SU-DHL-6 (cell line): ENCODE measurements at regions not wholly inside any gene's neighbourhood (a gene's known extent, or its start where the extent isn't known, plus 50 kb on each side); places are given as distances from the start of the nearest gene placed in this dataset.

Experiments used
- H2AFZ ChIP-seq: fragments of 200-600 bp; sonication (generic); 2 replicates; pipeline ENCODE4 v1.6.1; 2014; ENCODE audit warnings: low read depth, mild to moderate bottlenecking, moderate library complexity, mixed read lengths, antibody characterized with exemption, low read length; ENCODE audit not compliant: severe bottlenecking
- H3F3A ChIP-seq: fragments of 200-600 bp; shearing (Covaris generic); 2 replicates; pipeline ENCODE4 v1.6.0; 2016; ENCODE audit warnings: antibody characterized with exemption, mild to moderate bottlenecking; ENCODE audit not compliant: insufficient read depth
- H3K27ac ChIP-seq: fragments of 200-600 bp; sonication (generic); 2 replicates; pipeline ENCODE4 v1.5.1; 2016; ENCODE audit warnings: low read depth, mild to moderate bottlenecking, low read length, moderate library complexity, mixed read lengths
- H3K27me3 ChIP-seq: fragments of 200-600 bp; sonication (generic), shearing (Covaris generic); 2 replicates; pipeline ENCODE4 v1.6.0; 2014; ENCODE audit warnings: mild to moderate bottlenecking, low read length
- H3K36me3 ChIP-seq: fragments of 200-600 bp; sonication (generic); 2 replicates; pipeline ENCODE4 v1.6.1; 2014; ENCODE audit warnings: mild to moderate bottlenecking, low read length, mixed read lengths
- H3K4me2 ChIP-seq: fragments of 300-600, 200-600 bp; shearing (Covaris generic), sonication (generic); 2 replicates; pipeline ENCODE4 v1.6.0; 2014; ENCODE audit warnings: low read length, low read depth, mild to moderate bottlenecking; ENCODE audit not compliant: poor library complexity, severe bottlenecking
- H3K4me3 ChIP-seq: fragments of 200-600 bp; sonication (generic); 2 replicates; pipeline ENCODE4 v1.5.1; 2014; ENCODE audit warnings: antibody characterized with exemption, low read length, mild to moderate bottlenecking, mixed read lengths; ENCODE audit not compliant: insufficient read depth, poor library complexity, severe bottlenecking
- H3K79me2 ChIP-seq: fragments of 200-600 bp; sonication (generic); 2 replicates; pipeline ENCODE4 v1.6.1; 2014; ENCODE audit warnings: mild to moderate bottlenecking, low read length, moderate library complexity; ENCODE audit not compliant: insufficient read depth
- H3K9ac ChIP-seq: fragments of 200-600 bp; sonication (generic); 2 replicates; pipeline ENCODE4 v1.7.0; 2014; ENCODE audit warnings: mild to moderate bottlenecking, low read length
- H3K9me2 ChIP-seq: fragments of 200-600 bp; sonication (generic); replicated peaks from 2 replicates; pipeline ENCODE4 v1.6.1; 2014; ENCODE audit warnings: low read length; ENCODE audit not compliant: insufficient read depth
- H3K9me3 ChIP-seq: fragments of 200-600 bp; sonication (generic); 2 replicates; pipeline ENCODE4 v1.6.1; 2014; ENCODE audit warnings: low read length, mixed read lengths; ENCODE audit not compliant: insufficient read depth
- H4K20me1 ChIP-seq: fragments of 200-600 bp; sonication (generic); 2 replicates; pipeline ENCODE4 v1.6.1; 2014; ENCODE audit warnings: low read depth, mild to moderate bottlenecking, antibody characterized with exemption, low read length, moderate library complexity, mixed read lengths
- EZH2phosphoT487 ChIP-seq: fragments of 200-600 bp; sonication (generic), shearing (Covaris generic); conservative IDR thresholded peaks from 2 replicates; pipeline ENCODE4 v1.6.1; 2018; ENCODE audit warnings: mild to moderate bottlenecking, antibody characterized with exemption, low read length, moderate library complexity, mixed read lengths
- TF ChIP-seq, protein P1 (sequence below): fragments of 200-600 bp; sonication (generic); IDR thresholded peaks from one replicate; pipeline ENCODE4 v1.5.1; 2017; ENCODE audit warnings: antibody characterized with exemption, mild to moderate bottlenecking, low read length, moderate library complexity; ENCODE audit not compliant: insufficient read depth, poor library complexity, severe bottlenecking

- Histone ChIP-seq H3K27me3 (no peaks in the 10 kb centered on the region), H3K79me2 (no peaks in the 10 kb centered on the region), H3K4me3 (no peak overlapping the region), H3K9me3 (no peaks in the 10 kb centered on the region), H3K36me3 (no peaks in the 10 kb centered on the region), H3K9ac (no peak overlapping the region), H3F3A (no peaks in the 10 kb centered on the region), H4K20me1 (no peaks in the 10 kb centered on the region), H3K4me2 (no peak overlapping the region), H3K9me2 (no peaks in the 10 kb centered on the region), H3K27ac (no peak overlapping the region), H2AFZ (no peak overlapping the region)
- TF ChIP-seq EZH2phosphoT487, result no peak
- TF ChIP-seq, protein P1, sequence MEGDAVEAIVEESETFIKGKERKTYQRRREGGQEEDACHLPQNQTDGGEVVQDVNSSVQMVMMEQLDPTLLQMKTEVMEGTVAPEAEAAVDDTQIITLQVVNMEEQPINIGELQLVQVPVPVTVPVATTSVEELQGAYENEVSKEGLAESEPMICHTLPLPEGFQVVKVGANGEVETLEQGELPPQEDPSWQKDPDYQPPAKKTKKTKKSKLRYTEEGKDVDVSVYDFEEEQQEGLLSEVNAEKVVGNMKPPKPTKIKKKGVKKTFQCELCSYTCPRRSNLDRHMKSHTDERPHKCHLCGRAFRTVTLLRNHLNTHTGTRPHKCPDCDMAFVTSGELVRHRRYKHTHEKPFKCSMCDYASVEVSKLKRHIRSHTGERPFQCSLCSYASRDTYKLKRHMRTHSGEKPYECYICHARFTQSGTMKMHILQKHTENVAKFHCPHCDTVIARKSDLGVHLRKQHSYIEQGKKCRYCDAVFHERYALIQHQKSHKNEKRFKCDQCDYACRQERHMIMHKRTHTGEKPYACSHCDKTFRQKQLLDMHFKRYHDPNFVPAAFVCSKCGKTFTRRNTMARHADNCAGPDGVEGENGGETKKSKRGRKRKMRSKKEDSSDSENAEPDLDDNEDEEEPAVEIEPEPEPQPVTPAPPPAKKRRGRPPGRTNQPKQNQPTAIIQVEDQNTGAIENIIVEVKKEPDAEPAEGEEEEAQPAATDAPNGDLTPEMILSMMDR, result no peak
These were observed 411.2 kb upstream of the TBX3 start for GRCh38 chr12:115095073-115095748.

DNA sequence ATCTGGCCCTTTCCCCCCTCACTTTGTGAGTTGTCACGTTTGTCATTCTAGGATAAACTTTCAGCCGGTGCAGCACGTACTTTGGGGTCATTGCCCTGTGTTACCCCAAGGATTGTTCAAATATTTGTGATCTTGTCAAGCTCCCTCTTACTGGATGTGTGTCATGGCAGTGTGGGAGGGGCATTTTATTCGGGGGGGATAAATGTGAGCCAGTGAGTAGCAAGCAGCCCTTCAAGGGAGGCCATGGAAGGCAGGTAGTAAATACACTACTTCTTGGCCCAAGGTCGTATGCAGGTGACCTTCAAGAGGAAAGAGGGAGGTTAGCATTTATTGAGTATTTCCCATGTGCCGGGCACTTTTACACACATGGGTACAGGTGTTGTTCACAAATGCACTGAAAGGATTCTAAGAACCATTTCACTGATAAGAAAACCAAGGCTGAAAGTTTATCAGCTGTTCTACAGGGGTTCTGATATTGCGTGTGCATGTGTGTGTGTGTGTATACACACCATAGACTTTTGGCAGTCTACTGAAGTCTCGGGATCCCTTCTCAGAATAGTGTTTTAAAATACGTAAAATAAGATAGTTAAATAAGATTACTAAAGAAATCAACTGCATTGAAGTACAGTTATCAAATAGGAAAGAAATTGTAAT is 410.3 kb upstream of the TBX3 start:
- Histone ChIP-seq H2AFZ (no peak overlapping the region), H3K27ac (no peak overlapping the region), H3K9me3 (no peaks in the 10 kb centered on the region), H4K20me1 (no peaks in the 10 kb centered on the region), H3K4me2 (no peak overlapping the region), H3K36me3 (no peaks in the 10 kb centered on the region), H3K9ac (no peak overlapping the region), H3K9me2 (no peaks in the 10 kb centered on the region), H3K4me3 (no peak overlapping the region), H3F3A (no peaks in the 10 kb centered on the region), H3K79me2 (no peaks in the 10 kb centered on the region), H3K27me3 (no peaks in the 10 kb centered on the region)
- TF ChIP-seq EZH2phosphoT487, result no peak
- TF ChIP-seq, protein P1, result no peak

DNA sequence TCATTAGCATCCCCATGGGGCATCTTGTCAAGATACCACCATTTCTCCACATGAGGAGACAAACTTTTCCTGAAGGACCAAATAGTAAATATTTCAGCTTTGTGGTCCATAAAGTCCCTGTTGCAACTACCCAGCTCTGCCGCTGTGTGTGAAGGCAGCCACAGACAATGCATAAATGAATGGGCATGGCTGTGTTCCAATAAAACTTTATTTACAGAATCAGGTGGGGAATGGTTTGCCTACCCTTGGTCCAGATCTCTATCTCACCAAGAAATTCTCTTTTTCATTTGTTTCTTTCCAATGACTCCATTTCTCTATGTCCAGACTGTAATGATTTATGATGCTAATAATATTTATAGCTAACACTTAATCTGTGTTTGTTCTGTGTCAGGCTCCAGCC is 409.3 kb upstream of the TBX3 start:
- Histone ChIP-seq H2AFZ (no peak overlapping the region), H4K20me1 (no peaks in the 10 kb centered on the region), H3K4me3 (no peak overlapping the region), H3F3A (no peaks in the 10 kb centered on the region), H3K27me3 (no peaks in the 10 kb centered on the region), H3K36me3 (no peaks in the 10 kb centered on the region), H3K9me2 (no peaks in the 10 kb centered on the region), H3K79me2 (no peaks in the 10 kb centered on the region), H3K4me2 (no peak overlapping the region), H3K27ac (no peak overlapping the region), H3K9me3 (no peaks in the 10 kb centered on the region), H3K9ac (no peak overlapping the region)
- TF ChIP-seq EZH2phosphoT487, result no peak
- TF ChIP-seq, protein P1, result no peak
